Heart left ventricle (tissue), 16 donors: ENCODE measurements at regions not wholly inside any gene's neighbourhood (a gene's known extent, or its start where the extent isn't known, plus 50 kb on each side); places are given as distances from the start of the nearest gene placed in this dataset.

ENCODE experiments used
- ATAC-seq, 4 donors: fragments of 200-7000 bp; cut with Tn5 transposase; one replicate each; pipeline ENCODE4 v1.9.1; 2020 to 2022; ENCODE audit warnings: moderate library complexity in 4 of 4, mild to moderate bottlenecking in 3 of 4, moderate number of reproducible peaks in 1 of 4
- DNase-seq, 5 donors: peaks; one replicate each; pipeline ENCODE4 v3.0.0-alpha.2; 2020
- H3K27ac ChIP-seq, 12 donors: fragments of 200-600 bp; sonication (generic) in 4 of 12; one replicate each; pipeline versions ENCODE4 v1.5.0 to v1.8.0; 2016 to 2022; ENCODE audit warnings: mild to moderate bottlenecking in 2 of 12
- H3K27me3 ChIP-seq, 9 donors: fragments of 200-600 bp; sonication (generic) in 2 of 9; one replicate each; pipeline versions ENCODE4 v1.5.1 to v1.8.0; 2016 to 2022; ENCODE audit warnings: mild to moderate bottlenecking in 3 of 9
- H3K36me3 ChIP-seq, 9 donors: fragments of 200-600 bp; sonication (generic) in 2 of 9; one replicate each; pipeline versions ENCODE4 v1.5.0 to v1.8.0; 2018 to 2022; ENCODE audit warnings: mild to moderate bottlenecking in 2 of 9
- H3K4me1 ChIP-seq, 12 donors: fragments of 200-600 bp; sonication (generic) in 4 of 12; one replicate each; pipeline versions ENCODE4 v1.5.0 to v1.8.0; 2016 to 2022; ENCODE audit warnings: mild to moderate bottlenecking in 3 of 12
- H3K4me3 ChIP-seq, 12 donors: fragments of 200-600 bp; sonication (generic) in 4 of 12; one replicate each; pipeline versions ENCODE4 v1.5.0 to v1.8.0; 2017 to 2022; ENCODE audit warnings: mild to moderate bottlenecking in 9 of 12, moderate library complexity in 4 of 12
- H3K9me3 ChIP-seq, 12 donors: fragments of 200-600 bp; sonication (generic) in 4 of 12; one replicate each; pipeline versions ENCODE4 v1.5.0 to v1.8.0; 2016 to 2022; ENCODE audit warnings: mild to moderate bottlenecking in 1 of 12
- CTCF ChIP-seq, 12 donors: fragments of 200-600 bp; sonication (generic) in 4 of 12; IDR thresholded peaks; one replicate each; pipeline versions ENCODE4 v1.5.0 to v1.8.0; 2018 to 2022; ENCODE audit warnings: antibody characterized with exemption in 12 of 12, mild to moderate bottlenecking in 5 of 12
- POLR2A ChIP-seq, 2 donors: fragments of 450-650 bp; IDR thresholded peaks; one replicate each; pipeline ENCODE4 v1.6.1; 2017; ENCODE audit warnings: antibody characterized with exemption in 2 of 2, mild to moderate bottlenecking in 2 of 2, moderate library complexity in 2 of 2
- WGBS, 4 donors: extraction: QIAGEN DNeasy Blood & Tissue Kit in 2 of 4; methylation state at CpG; one replicate each; pipeline versions ENCODE4 v1.1.5 to v1.1.7; 2013 to 2018; 5-methylcytosine and 5-hydroxymethylcytosine counted together
- intact Hi-C, 10 donors: fragments of 100-400 bp; cut with DNase I; formaldehyde crosslinking; loops; one replicate each; pipeline versions ENCODE4 v1.11.1 to v1.14.2; 2022
- donor health status: ischemic (EF 13 %, LVEDD 7.1; RV severe dilation, severe dysfunction).
- donor health status: healthy with polysubstance abuse.
- donor health status: DM: no; HTN: yes; CAD: no.
- donor health status: DM: no; HTN: no; CAD: no.
- donor health status: ischemic (EF 25% LVEDD 6.9; RV normal size, moderate dysfunction).
- donor health status: ischemic (EF 25% LVEDD 5.7; RV mildly dilated, moderate dysfunction).
- donor health status: healthy.
- donor health status: DM: yes; HTN: yes; CAD: no.
- donor health status: ischemic (EF 35%, LVEDD 5.7; RV mildly dilated, moderate dysfunction).
- donor health status: nonischemic (EF 11% LVEDD 7.7; RV severe dilation, severe dysfunction).
- donor health status: DM: yes; HTN: yes; CAD: no.
- donor health status: PGD.
- donor health status: ischemic (EF 29% LVEDD 5.4; RV normal size, mild dysfunction).
- donor health status: nonischemic (EF 23%, LVEDD 6.1; RV moderate dilation, normal function).

- Histone ChIP-seq H3K36me3 (no peaks in the 10 kb centered on the region), H3K4me1 (peaks cover 0 to 3% (median 0%) of the 10 kb centered on the region in 12 donors), H3K9me3 (no peaks in the 10 kb centered on the region), H3K4me3 (no peak overlapping the region), H3K27ac (no peak overlapping the region), H3K27me3 (no peaks in the 10 kb centered on the region)
- TF ChIP-seq CTCF (IDR thresholded peaks at IDR 0.05) (no peak), POLR2A (IDR thresholded peaks at IDR 0.05) (no peak)
- intact Hi-C loops: no loop called here
- no peak for DNase-seq
- WGBS, 4 donors: 82 to 88% (median 87%) methylated on average over 2 of the region's 2 CpGs
- ATAC-seq: no peak
Measured at GRCh38 chr2:147088871-147089270, 756.0 kb upstream of the ACVR2A start.

GRCh38 chr2:147086715-147087114 is 758.1 kb upstream of the ACVR2A start:
- ATAC-seq: no peak
- Histone ChIP-seq H3K27me3 (no peaks in the 10 kb centered on the region), H3K36me3 (no peaks in the 10 kb centered on the region), H3K27ac (no peak overlapping the region), H3K4me1 (peaks cover 0 to 6% (median 0%) of the 10 kb centered on the region in 12 donors), H3K9me3 (no peaks in the 10 kb centered on the region), H3K4me3 (no peak overlapping the region)
- DNase-seq: no peak
- WGBS, 4 donors: 88 to 98% (median 90%) methylated on average over 2 of the region's 2 CpGs
- intact Hi-C loops: no loop called here
- no peak for TF ChIP-seq POLR2A (IDR thresholded peaks at IDR 0.05)
- no peak for TF ChIP-seq CTCF (IDR thresholded peaks at IDR 0.05)

- no peaks in the 10 kb centered on the region for H3K36me3 ChIP-seq
- ATAC-seq (no peak), DNase-seq (no peak)
- no peak overlapping the region for H3K27ac ChIP-seq
- no peaks in the 10 kb centered on the region for H3K9me3 ChIP-seq
- no peaks in the 10 kb centered on the region for H3K27me3 ChIP-seq
- 75 to 83% (median 80%) methylated on average over 4 of the region's 4 CpGs for WGBS, 4 donors
- intact Hi-C loops: loop anchor here (1.0 to 5.0 kb wide), 5 partner anchors 759 to 829 kb away; no protein-coding TSS in a partner anchor
- TF ChIP-seq CTCF (IDR thresholded peaks at IDR 0.05): no peak
- no peak for TF ChIP-seq POLR2A (IDR thresholded peaks at IDR 0.05)
- H3K4me1 ChIP-seq: peaks cover 0 to 6% (median 0%) of the 10 kb centered on the region in 12 donors
- H3K4me3 ChIP-seq: no peak overlapping the region
Measured at GRCh38 chr2:147083664-147084063, 761.2 kb upstream of the ACVR2A start.

- no peaks in the 10 kb centered on the region for H3K27me3 ChIP-seq
- H3K4me1 ChIP-seq: peaks cover 0 to 6% (median 0%) of the 10 kb centered on the region in 12 donors
- intact Hi-C loops: loop anchor here (1.0 to 5.0 kb wide), 5 partner anchors 759 to 829 kb away; no protein-coding TSS in a partner anchor
- 49 to 55% (median 50%) methylated on average over 3 of the region's 3 CpGs for WGBS, 4 donors
- ATAC-seq: peak in 2 of 4 donors; percentile 33 to 37
- DNase-seq: peak in 2 of 5 donors; percentile 20 to 27
- no peaks in the 10 kb centered on the region for H3K36me3 ChIP-seq
- H3K4me3 ChIP-seq: no peak overlapping the region
- no peaks in the 10 kb centered on the region for H3K9me3 ChIP-seq
- no peak overlapping the region for H3K27ac ChIP-seq
- TF ChIP-seq CTCF (IDR thresholded peaks at IDR 0.05): peak; percentile 76 to 89 (median 84)
- TF ChIP-seq POLR2A (IDR thresholded peaks at IDR 0.05): no peak
Measured at GRCh38 chr2:147082850-147083522, 761.8 kb upstream of the ACVR2A start.
